HG03280 (cell line): ENCODE measurements at regions not wholly inside any gene's neighbourhood (a gene's known extent, or its start where the extent isn't known, plus 50 kb on each side); places are given as distances from the start of the nearest gene placed in this dataset.

ENCODE experiments used
- ATAC-seq: cut with Tn5 transposase; IDR thresholded peaks from one replicate; pipeline ENCODE4 v1.9.1; 2021; ENCODE audit warnings: mild to moderate bottlenecking, moderate library complexity; ENCODE audit not compliant: unreplicated experiment

DNA sequence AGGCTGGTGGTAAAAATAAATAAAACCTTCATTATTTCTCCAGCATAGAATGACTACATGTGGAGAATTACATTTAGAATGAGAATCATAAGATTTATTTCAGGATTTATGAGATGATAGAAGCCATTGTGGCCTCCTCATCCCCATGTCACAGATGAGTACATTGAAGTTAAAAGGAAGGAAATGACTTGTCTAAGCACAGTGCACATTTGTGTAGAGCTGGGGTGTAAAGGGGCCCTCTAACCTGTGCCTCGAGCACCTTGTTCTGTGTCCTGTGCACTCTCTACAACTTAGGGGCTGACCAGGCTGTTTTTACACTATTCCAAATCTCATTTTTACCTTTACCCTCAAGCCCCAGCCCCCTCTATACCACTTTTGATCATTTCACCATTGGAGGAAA is 179.4 kb downstream of the RHOU start:
- ATAC-seq, result no peak

- no peak for ATAC-seq
Observed at GRCh38 chr1:228917342-228917741, 182.1 kb downstream of the RHOU start.

GRCh38 chr1:228917755-228918154 is 182.5 kb downstream of the RHOU start:
- ATAC-seq, result no peak

DNA sequence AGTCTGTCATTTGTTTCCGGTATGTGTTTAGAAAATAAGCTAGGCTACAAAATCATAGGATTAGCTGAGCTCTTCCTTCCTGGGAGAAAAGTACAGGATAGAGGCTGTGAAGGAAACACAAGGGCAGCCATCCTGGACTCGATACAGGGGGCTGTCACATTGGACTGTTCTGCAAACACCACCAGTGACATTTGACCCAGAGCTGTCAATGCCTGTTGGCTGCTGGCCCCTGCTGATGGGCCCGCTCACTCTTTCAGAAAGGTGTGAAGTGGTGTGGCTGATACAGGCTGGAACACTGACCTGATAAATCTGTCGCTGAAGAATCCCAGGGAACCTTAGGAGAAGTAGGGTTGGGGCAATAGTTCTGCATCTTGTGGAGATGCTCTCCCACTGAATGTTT is 183.1 kb downstream of the RHOU start:
- no peak for ATAC-seq

DNA sequence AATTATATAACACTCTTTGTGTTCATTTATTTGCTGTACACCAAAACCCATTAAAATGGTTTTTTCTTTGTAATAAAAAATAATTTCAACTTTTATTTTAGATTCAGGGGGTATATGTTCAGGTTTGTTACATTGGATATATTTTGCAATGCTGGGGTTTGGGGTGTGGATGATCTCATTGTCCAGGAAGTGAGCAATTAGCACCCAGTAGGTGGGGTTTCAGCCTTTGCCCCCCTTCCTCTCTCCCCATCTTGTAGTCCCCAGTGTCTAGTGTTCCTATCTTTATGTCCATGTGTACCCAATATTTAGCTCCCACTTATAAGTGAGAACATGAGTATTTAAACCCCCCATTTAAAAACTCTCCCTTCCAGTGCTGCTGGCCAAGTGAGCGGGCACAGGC is 184.6 kb downstream of the RHOU start:
- ATAC-seq, result no peak

GRCh38 chr1:228920831-228921230 is 185.6 kb downstream of the RHOU start:
- no peak for ATAC-seq

- ATAC-seq, result no peak
Observed at GRCh38 chr1:228921481-228921880, 186.2 kb downstream of the RHOU start.

GRCh38 chr1:228922722-228923376 is 187.6 kb downstream of the RHOU start:
- ATAC-seq, result no peak

- no peak for ATAC-seq
Observed at GRCh38 chr1:228923973-228924686, 188.9 kb downstream of the RHOU start.

DNA sequence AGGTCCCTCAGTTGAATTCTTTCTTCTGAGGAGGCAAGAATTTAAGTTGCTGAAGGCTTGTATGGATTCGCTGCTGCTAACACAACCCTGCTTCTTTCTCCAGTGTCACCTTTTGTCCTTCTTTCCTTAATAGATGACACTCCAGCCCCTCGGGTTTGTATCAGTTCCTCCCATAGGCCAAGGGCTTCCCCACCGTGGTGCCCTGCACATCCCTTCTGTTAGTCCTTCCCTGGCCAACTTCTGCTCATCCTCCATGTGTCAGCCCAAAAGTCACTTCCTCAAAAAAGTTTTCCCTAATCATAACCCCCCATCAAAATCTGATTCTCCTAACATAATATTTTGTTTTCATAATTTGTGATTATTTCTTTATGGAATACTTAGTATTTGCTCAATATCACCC is 190.4 kb downstream of the RHOU start:
- ATAC-seq, result no peak

GRCh38 chr1:228927421-228927820 is 192.1 kb downstream of the RHOU start:
- ATAC-seq, result no peak

- ATAC-seq, result no peak
Observed at GRCh38 chr1:228927946-228928898, 192.9 kb downstream of the RHOU start.

GRCh38 chr1:228929476-228930027 is 194.3 kb downstream of the RHOU start:
- no peak for ATAC-seq

GRCh38 chr1:228930479-228930957 is 195.2 kb downstream of the RHOU start:
- ATAC-seq, result no peak

DNA sequence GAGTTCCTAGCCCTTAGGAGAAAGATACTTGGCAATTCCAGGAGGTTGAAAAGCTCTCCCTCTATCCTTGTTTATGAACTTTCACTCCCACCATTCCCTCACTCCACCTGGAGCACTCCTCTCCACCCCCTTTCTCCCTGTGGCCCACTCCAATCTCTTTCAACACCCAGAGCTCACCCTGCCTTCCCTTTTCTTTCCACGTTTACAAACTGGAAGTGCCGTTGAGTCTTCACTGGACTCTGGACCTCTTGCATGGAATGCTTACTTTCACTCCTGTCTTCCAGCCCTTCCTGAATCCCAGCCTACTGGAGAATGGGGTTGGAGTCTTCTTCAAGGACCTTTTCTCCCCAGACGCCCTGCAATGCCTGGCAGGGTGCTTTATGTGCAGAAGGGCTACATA is 198.5 kb downstream of the RHOU start:
- no peak for ATAC-seq

DNA sequence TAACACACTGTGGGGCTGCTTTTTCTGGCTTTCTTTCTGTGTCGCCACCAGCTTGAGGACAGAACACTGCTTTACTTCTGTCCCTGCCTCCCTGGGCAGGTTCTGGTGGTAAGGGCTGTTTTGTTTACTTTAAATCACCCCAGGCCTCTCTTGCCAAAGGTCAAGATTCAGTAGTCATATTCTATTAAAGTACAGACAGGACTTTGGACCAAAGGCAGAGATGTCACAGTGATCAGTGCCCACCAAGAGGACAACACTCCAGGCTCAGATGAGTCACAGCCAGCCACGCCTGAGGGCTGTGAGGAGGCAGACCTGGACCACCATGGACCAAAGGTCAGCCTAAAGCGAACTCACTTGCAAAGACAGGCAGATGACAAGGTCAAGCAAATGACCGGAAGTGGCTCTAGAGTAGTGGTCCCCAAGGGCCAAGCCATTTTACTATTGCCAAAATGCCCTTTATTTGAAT is 200.0 kb downstream of the RHOU start:
- ATAC-seq, result no peak

GRCh38 chr1:228935855-228936727 is 200.8 kb downstream of the RHOU start:
- no peak for ATAC-seq

- ATAC-seq, result no peak
Observed at GRCh38 chr1:228936881-228937280, 201.6 kb downstream of the RHOU start.

- ATAC-seq, result no peak
Observed at GRCh38 chr1:228937351-228937750, 202.1 kb downstream of the RHOU start.
